NB4 (cell line): ENCODE measurements at regions not wholly inside any gene's neighbourhood (a gene's known extent, or its start where the extent isn't known, plus 50 kb on each side); places are given as distances from the start of the nearest gene placed in this dataset.

Source experiments
- CTCF ChIP-seq: IDR thresholded peaks from one replicate; pipeline ENCODE4 v1.5.1; 2012; ENCODE audit warnings: low read depth, low read length
- MAX ChIP-seq: IDR thresholded peaks from 2 replicates; pipeline ENCODE4 v1.6.1; 2011; ENCODE audit warnings: low read depth, low read length
- MYC ChIP-seq: IDR thresholded peaks from 2 replicates; pipeline ENCODE4 v1.6.1; 2011; ENCODE audit warnings: low read depth, low read length
- POLR2A ChIP-seq: IDR thresholded peaks from 2 replicates; pipeline ENCODE4 v1.6.1; 2011; ENCODE audit warnings: mild to moderate bottlenecking; ENCODE audit not compliant: insufficient read length; ENCODE audit errors: extremely low read depth

- TF ChIP-seq CTCF (no peak), POLR2A (no peak), MYC (no peak), MAX (no peak)
Measured at GRCh38 chr11:91921974-91922373, 302.6 kb upstream of the FAT3 start.
